ENCODE measurements at regions not wholly inside any gene's neighbourhood (a gene's known extent, or its start where the extent isn't known, plus 50 kb on each side); places are given as distances from the start of the nearest gene placed in this dataset.

DNA sequence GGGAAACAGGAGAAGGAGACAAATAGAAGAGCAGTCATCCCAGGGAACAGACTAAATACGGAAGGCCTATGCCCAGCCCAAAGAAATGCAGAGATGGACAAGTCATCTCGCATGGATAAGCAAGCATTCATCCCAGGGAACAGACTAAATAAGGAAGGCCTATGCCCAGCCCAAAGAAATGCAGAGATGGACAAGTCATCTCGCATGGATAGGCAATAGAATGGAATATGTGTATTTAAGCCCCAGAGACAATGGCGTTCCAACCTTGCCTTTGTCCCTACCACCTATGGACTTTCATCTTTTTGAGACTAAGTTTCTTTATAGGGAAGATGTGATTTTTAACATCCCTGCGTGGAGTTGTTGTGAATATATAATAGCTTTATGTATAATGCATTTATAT lies 242.2 kb upstream of the TNC start:
- peaks cover 8% of the 10 kb centered on the region for H3K4me1 Mint-ChIP-seq (ENCODE audit: unreplicated experiment)
- H3K9me3 Mint-ChIP-seq (ENCODE audit: unreplicated experiment): no peaks in the 10 kb centered on the region
- no peak for DNase-seq (ENCODE audit: extremely low spot score, unreplicated experiment)
- peaks cover 3% of the 10 kb centered on the region for H3K27me3 Mint-ChIP-seq (ENCODE audit: unreplicated experiment)
- H3K4me3 Mint-ChIP-seq (ENCODE audit: unreplicated experiment): no peak overlapping the region
- TF ChIP-seq, protein P1, sequence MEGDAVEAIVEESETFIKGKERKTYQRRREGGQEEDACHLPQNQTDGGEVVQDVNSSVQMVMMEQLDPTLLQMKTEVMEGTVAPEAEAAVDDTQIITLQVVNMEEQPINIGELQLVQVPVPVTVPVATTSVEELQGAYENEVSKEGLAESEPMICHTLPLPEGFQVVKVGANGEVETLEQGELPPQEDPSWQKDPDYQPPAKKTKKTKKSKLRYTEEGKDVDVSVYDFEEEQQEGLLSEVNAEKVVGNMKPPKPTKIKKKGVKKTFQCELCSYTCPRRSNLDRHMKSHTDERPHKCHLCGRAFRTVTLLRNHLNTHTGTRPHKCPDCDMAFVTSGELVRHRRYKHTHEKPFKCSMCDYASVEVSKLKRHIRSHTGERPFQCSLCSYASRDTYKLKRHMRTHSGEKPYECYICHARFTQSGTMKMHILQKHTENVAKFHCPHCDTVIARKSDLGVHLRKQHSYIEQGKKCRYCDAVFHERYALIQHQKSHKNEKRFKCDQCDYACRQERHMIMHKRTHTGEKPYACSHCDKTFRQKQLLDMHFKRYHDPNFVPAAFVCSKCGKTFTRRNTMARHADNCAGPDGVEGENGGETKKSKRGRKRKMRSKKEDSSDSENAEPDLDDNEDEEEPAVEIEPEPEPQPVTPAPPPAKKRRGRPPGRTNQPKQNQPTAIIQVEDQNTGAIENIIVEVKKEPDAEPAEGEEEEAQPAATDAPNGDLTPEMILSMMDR (IDR thresholded peaks at IDR 0.05): no peak
- no peaks in the 10 kb centered on the region for H3K36me3 Mint-ChIP-seq (ENCODE audit: unreplicated experiment)
- H3K27ac Mint-ChIP-seq (ENCODE audit: unreplicated experiment): no peak overlapping the region

DNA sequence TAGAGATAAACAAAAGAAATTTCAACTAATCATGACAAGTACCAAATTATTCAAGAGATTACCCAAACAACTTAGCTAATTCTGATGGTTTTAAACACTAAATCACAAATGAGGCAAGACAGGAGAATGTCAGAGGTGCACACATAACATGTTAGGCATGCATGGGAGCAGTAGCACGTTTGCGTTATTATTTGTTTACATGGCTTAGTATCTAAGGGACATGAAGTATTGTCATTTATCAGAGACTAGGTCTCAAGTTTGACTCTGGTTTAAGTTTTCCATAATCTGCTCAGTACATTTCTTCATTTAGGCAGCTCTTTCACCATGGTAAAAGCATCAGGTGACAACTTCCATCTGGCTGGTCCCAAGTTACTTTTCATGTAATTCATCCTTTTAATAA lies 244.1 kb upstream of the TNC start:
- Mint-ChIP-seq H3K27me3 (ENCODE audit: unreplicated experiment) (peaks cover 3% of the 10 kb centered on the region), H3K4me3 (ENCODE audit: unreplicated experiment) (no peak overlapping the region), H3K36me3 (ENCODE audit: unreplicated experiment) (no peaks in the 10 kb centered on the region), H3K9me3 (ENCODE audit: unreplicated experiment) (no peaks in the 10 kb centered on the region), H3K27ac (ENCODE audit: unreplicated experiment) (no peak overlapping the region), H3K4me1 (ENCODE audit: unreplicated experiment) (peaks cover 19% of the 10 kb centered on the region)
- TF ChIP-seq, protein P1 (IDR thresholded peaks at IDR 0.05): no peak
- no peak for DNase-seq (ENCODE audit: extremely low spot score, unreplicated experiment)

DNA sequence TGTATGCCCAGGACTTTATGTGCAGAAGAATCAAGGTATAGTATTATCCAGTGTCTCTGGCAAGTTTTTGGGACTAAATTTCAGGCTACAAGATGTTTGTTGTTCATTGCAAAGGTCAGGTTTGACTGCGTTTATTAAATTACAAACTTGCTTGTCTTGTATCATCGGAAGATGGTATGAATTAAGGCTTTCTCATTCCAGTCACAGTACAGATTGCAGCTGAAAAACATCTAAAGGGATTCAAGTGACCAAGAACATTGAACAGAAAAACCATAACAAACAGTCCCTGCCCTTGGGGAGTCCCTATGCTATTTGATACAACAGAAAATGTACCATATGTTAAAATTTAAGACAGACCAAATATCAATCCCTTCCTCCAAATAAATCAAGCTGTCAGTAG lies 244.7 kb upstream of the TNC start:
- H3K36me3 Mint-ChIP-seq (ENCODE audit: unreplicated experiment): no peaks in the 10 kb centered on the region
- no peaks in the 10 kb centered on the region for H3K9me3 Mint-ChIP-seq (ENCODE audit: unreplicated experiment)
- no peak overlapping the region for H3K4me3 Mint-ChIP-seq (ENCODE audit: unreplicated experiment)
- no peak overlapping the region for H3K27ac Mint-ChIP-seq (ENCODE audit: unreplicated experiment)
- H3K27me3 Mint-ChIP-seq (ENCODE audit: unreplicated experiment): peaks cover 3% of the 10 kb centered on the region
- DNase-seq (ENCODE audit: extremely low spot score, unreplicated experiment): no peak
- H3K4me1 Mint-ChIP-seq (ENCODE audit: unreplicated experiment): peaks cover 24% of the 10 kb centered on the region
- TF ChIP-seq, protein P1 (IDR thresholded peaks at IDR 0.05): no peak

DNA sequence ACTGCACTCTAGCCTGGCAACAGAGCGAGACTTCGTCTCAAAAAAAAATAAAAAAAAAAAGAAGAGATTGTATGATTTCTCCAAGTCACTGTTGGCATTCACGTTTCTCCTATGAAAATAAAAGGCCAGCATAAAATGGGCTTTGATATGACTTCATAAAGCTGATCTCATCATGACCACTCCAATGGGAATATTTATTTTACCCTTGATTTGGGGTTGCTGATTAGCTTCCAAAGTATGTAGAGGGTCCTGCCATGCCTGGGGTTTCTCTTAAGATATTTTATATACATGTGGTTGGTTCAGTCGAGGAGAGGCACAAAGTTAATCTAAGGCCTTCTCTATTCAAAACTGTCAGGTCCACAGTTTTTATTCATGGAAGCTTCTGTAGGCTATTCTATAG lies 247.0 kb upstream of the TNC start:
- Mint-ChIP-seq H3K9me3 (ENCODE audit: unreplicated experiment) (no peaks in the 10 kb centered on the region), H3K4me3 (ENCODE audit: unreplicated experiment) (no peak overlapping the region), H3K27me3 (ENCODE audit: unreplicated experiment) (peaks cover 3% of the 10 kb centered on the region), H3K4me1 (ENCODE audit: unreplicated experiment) (peaks cover 48% of the 10 kb centered on the region), H3K36me3 (ENCODE audit: unreplicated experiment) (no peaks in the 10 kb centered on the region), H3K27ac (ENCODE audit: unreplicated experiment) (no peak overlapping the region)
- TF ChIP-seq, protein P1 (IDR thresholded peaks at IDR 0.05): no peak
- DNase-seq (ENCODE audit: extremely low spot score, unreplicated experiment): no peak

DNA sequence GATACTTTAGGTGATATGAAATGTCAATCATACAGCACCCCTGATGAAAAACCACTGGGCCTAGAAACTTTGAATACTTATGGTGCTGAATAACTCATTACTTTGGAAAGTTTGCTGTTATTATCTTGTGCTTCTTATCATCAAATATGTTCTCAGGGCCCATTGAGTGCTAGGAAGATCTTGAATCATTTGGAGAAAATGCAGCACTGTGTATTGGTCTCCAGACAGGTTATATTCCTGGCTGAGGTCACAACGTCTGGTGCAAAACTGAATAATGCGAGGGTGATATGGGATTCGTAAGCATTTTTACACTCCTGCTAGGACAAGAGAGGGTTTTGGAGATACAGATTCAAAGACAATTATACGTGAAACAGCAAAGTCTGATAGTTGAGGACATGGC lies 249.4 kb upstream of the TNC start:
- H3K4me3 Mint-ChIP-seq (ENCODE audit: unreplicated experiment): no peak overlapping the region
- H3K27me3 Mint-ChIP-seq (ENCODE audit: unreplicated experiment): no peaks in the 10 kb centered on the region
- no peak for DNase-seq (ENCODE audit: extremely low spot score, unreplicated experiment)
- H3K27ac Mint-ChIP-seq (ENCODE audit: unreplicated experiment): no peak overlapping the region
- peaks cover 57% of the 10 kb centered on the region for H3K4me1 Mint-ChIP-seq (ENCODE audit: unreplicated experiment)
- no peaks in the 10 kb centered on the region for H3K9me3 Mint-ChIP-seq (ENCODE audit: unreplicated experiment)
- H3K36me3 Mint-ChIP-seq (ENCODE audit: unreplicated experiment): no peaks in the 10 kb centered on the region
- TF ChIP-seq, protein P1 (IDR thresholded peaks at IDR 0.05): no peak
